GM18499 (cell line): ENCODE measurements at regions not wholly inside any gene's neighbourhood (a gene's known extent, or its start where the extent isn't known, plus 50 kb on each side); places are given as distances from the start of the nearest gene placed in this dataset.
"Not testable (repeated sequence)": the region's sequence is repeated elsewhere in the genome, so short reads cannot be mapped to it uniquely, and the experiment has no call there.

Experiments used
- ATAC-seq: cut with Tn5 transposase; IDR thresholded peaks from one replicate; pipeline ENCODE4 v1.9.1; 2021; ENCODE audit warnings: moderate number of reproducible peaks; ENCODE audit not compliant: insufficient read depth, unreplicated experiment

- no peak for ATAC-seq
These were observed 86.3 kb upstream of the CNIH3 start for GRCh38 chr1:224529844-224530243.

GRCh38 chr1:224533517-224533916, 82.6 kb upstream of the CNIH3 start:
- no peak for ATAC-seq

- no peak for ATAC-seq
These were observed 81.4 kb upstream of the CNIH3 start for GRCh38 chr1:224534731-224535130.

GRCh38 chr1:224535641-224536040, 80.5 kb upstream of the CNIH3 start:
- no peak for ATAC-seq

- ATAC-seq: no peak
These were observed 76.1 kb upstream of the CNIH3 start for GRCh38 chr1:224539971-224540370.

GRCh38 chr1:224540535-224540934, 75.6 kb upstream of the CNIH3 start:
- no peak for ATAC-seq

- ATAC-seq: no peak
These were observed 74.9 kb upstream of the CNIH3 start for GRCh38 chr1:224541072-224541790.

GRCh38 chr1:224541901-224542630, 74.1 kb upstream of the CNIH3 start:
- ATAC-seq: no peak

GRCh38 chr1:224542783-224543440, 73.2 kb upstream of the CNIH3 start:
- no peak for ATAC-seq

- ATAC-seq: no peak
These were observed 72.7 kb upstream of the CNIH3 start for GRCh38 chr1:224543453-224543852.

- ATAC-seq: no peak
These were observed 71.6 kb upstream of the CNIH3 start for GRCh38 chr1:224544346-224545110.

GRCh38 chr1:224545571-224545970, 70.5 kb upstream of the CNIH3 start:
- ATAC-seq: no peak

- ATAC-seq: no peak
These were observed 67.4 kb upstream of the CNIH3 start for GRCh38 chr1:224548676-224549075.

- not testable (repeated sequence) for ATAC-seq
These were observed 64.9 kb upstream of the CNIH3 start for GRCh38 chr1:224551189-224551588.

- no peak for ATAC-seq
These were observed 62.1 kb upstream of the CNIH3 start for GRCh38 chr1:224554056-224554455.

- ATAC-seq: no peak
These were observed 61.4 kb upstream of the CNIH3 start for GRCh38 chr1:224554620-224555259.

GRCh38 chr1:224558904-224559303, 57.2 kb upstream of the CNIH3 start:
- ATAC-seq: no peak

GRCh38 chr1:224559981-224560728, 56.0 kb upstream of the CNIH3 start:
- no peak for ATAC-seq

GRCh38 chr1:224562881-224563280, 53.2 kb upstream of the CNIH3 start:
- ATAC-seq: not testable (repeated sequence)
